CD4-positive, alpha-beta T cell treated with Interleukin-6 for 4 hours (primary cell): ENCODE measurements at regions not wholly inside any gene's neighbourhood (a gene's known extent, or its start where the extent isn't known, plus 50 kb on each side); places are given as distances from the start of the nearest gene placed in this dataset.
"Not testable (repeated sequence)": the region's sequence is repeated elsewhere in the genome, so short reads cannot be mapped to it uniquely, and the experiment has no call there.

Experiments
- DNase-seq: peaks from one replicate; pipeline ENCODE4 v3.0.0-alpha.2; 2020; ENCODE audit warnings: mixed read lengths

DNA sequence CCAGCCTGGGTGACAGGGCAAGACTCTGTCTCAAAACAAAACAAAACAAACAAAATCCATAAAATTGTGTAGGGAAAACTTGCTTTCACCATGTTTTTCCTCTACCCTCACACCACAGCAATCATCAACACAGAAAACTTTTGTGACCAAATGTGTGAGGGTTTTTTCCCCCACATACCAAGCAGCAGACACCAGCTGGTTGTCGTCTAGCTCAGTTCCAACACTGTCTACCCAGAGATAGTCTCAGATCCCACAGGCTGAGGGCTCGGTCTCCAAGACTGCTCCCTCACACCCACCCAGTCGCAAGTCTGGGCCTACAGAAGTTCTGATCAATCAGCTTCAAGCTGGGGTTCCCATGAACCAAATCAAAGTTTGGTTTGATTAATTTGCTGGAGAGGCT is 322.4 kb upstream of the MAGI2 start:
- no peak for DNase-seq

GRCh38 chr7:79774150-79774549 is 320.7 kb upstream of the MAGI2 start:
- no peak for DNase-seq

GRCh38 chr7:79770970-79771369 is 317.5 kb upstream of the MAGI2 start:
- no peak for DNase-seq

DNA sequence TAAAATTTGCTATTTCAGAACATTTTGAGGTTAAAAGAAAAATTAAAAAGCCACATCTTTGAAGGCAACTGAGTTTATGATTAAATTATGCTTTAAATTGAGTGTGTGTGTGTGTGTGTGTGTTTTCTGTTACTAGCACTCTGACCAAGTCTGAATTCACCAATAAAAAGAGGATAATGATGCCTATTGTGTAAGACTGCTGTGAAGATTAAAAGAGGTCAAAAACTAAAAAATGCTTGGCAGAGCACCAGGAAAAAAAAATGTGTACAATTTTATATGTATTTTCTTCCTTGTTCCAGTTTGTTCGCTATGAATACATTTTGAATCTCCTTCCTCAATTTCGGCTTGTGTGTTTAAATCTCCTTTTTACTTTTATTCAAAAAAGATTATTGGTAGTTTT is 316.6 kb upstream of the MAGI2 start:
- DNase-seq, result no peak

GRCh38 chr7:79767876-79768560 is 314.6 kb upstream of the MAGI2 start:
- DNase-seq, result not testable (repeated sequence)

DNA sequence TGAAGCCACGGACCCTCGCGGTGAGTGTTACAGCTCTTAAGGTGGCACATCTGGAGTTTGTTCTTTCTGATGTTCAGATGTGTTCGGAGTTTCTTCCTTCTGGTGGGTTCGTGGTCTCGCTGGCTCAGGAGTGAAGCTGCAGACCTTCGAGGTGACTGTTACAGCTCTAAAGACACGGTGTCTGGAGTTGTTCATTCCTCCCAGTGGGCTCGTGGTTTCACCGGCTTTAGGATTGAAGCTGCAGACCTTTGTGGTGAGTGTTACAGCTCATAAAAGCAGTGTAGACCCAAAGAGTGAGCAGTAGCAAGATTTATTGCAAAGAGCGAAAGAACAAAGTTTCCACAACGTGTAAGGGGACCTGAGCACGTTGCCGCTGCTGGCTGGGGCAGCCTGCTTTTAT is 313.7 kb upstream of the MAGI2 start:
- DNase-seq, result not testable (repeated sequence)

- no peak for DNase-seq
Measured at GRCh38 chr7:79761876-79762429, 308.5 kb upstream of the MAGI2 start.

DNA sequence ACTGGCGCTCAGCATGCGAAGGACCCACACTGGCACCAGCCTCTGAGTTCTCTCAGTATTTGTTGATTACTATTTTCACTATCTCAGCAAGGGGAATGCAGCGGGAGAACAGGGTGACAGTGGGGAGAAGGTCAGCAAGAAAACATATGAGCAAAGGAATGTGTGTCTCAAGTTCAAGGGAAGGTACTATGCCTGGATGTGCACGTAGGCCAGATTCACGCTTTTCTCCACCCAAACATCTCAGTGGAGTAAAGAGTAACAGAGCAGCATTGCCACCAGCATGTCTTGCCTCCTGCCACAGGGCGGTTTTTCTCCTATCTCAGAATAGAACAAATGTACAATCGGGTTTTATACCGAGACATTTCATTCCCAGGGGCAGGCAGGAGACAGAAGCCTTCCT is 297.5 kb upstream of the MAGI2 start:
- DNase-seq, result not testable (repeated sequence)

DNA sequence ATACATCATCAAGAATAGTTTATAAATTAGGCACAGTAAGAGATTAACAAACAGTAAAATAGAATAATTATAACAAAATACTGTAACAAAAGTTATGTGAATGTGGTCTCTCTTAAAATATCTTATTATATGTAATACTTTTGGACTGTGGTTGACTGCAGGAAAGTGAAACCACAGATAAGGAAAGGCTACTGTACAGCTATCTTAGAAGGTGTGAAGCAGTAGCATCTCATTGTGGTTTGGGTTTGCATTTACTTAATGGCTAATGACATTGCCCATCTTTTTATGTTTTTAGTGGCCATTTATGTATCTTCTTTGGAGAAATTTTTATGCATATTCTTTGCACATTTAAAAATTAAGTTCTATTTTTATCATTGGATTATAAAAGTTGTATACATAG is 296.4 kb upstream of the MAGI2 start:
- DNase-seq, result no peak

- DNase-seq, result no peak
Measured at GRCh38 chr7:79741684-79742083, 288.2 kb upstream of the MAGI2 start.

- DNase-seq, result no peak
Measured at GRCh38 chr7:79740076-79740475, 286.6 kb upstream of the MAGI2 start.

GRCh38 chr7:79739036-79739709 is 285.7 kb upstream of the MAGI2 start:
- DNase-seq, result not testable (repeated sequence)

- DNase-seq, result no peak
Measured at GRCh38 chr7:79736418-79736817, 283.0 kb upstream of the MAGI2 start.

GRCh38 chr7:79735012-79735411 is 281.5 kb upstream of the MAGI2 start:
- DNase-seq, result no peak

DNA sequence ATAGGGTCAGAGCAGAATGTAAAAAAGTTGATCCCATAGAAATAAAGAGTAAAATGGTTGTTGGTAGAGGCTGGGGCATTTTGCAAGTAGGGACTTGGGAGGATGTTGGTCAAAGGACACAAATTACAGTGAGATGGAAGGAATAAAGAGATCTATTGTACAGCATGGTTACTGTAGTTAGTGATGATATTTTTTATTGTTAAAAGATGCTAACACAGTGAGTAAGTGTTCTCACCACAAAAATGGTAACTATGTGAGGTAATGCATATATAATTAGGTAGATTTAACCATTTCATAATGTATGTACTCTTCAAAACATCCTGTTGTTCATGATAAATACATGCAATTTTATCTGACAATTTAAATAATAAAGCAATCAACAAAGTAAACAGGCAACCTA is 280.7 kb upstream of the MAGI2 start:
- no peak for DNase-seq

DNA sequence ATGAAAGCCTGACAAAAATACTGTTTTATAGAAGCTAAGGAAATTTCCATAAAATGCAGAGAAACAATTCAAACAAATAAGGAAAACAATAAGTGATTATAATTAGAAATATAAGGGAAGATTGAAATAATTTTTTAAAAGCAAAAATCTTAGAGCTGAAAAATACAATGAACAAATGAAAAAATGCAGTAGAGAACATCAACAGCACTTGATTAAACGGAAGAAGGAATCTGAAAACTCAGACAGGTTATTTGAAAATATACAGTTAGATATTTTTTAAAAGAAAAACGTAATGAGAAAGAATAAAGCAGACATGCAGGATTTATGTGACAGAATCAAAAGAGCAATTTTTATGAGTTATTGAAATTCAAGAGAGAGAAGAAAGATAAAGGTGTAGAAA is 279.1 kb upstream of the MAGI2 start:
- no peak for DNase-seq

DNA sequence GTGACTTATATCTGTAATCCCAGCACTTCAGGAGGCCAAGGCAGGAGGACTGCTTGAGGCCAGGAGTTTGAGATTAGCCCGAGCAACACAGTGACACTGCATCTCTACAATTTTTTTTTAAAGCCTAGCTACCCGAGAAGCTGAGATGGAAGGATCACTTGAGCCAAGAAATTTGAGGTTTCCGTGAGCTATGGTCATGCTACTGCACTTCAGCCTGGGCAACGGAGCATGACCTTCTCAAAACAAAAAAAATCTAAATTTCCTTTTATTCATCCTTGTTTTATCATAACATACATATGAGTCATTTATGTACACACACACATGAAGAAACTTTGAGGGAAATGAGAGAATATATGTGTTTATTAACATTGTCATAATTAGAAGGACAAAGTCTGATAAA is 277.5 kb upstream of the MAGI2 start:
- DNase-seq, result no peak

- no peak for DNase-seq
Measured at GRCh38 chr7:79723833-79724618, 270.6 kb upstream of the MAGI2 start.

- DNase-seq, result no peak
Measured at GRCh38 chr7:79722217-79722616, 268.8 kb upstream of the MAGI2 start.

DNA sequence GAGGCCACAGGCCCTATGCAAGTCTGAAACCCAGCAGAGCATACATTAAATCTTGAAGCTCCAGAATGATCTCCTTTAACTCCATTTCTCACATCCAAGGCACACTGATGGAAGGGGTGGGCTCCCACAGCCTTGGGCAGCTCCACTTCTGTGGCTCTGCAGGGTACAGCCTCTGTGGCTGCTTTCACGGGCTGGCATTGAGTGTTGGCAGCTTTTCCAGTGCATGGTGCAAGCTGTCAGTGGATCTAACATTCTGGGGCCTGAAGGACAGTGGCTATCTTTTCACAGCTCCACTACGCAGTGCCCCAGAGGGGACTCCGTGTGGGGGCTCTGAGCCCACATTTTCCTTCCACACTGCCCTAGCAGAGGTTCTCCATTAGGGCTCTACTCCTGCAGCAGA is 265.7 kb upstream of the MAGI2 start:
- no peak for DNase-seq

GRCh38 chr7:79716329-79716728 is 262.9 kb upstream of the MAGI2 start:
- DNase-seq, result no peak

- DNase-seq, result no peak
Measured at GRCh38 chr7:79714081-79714480, 260.6 kb upstream of the MAGI2 start.

DNA sequence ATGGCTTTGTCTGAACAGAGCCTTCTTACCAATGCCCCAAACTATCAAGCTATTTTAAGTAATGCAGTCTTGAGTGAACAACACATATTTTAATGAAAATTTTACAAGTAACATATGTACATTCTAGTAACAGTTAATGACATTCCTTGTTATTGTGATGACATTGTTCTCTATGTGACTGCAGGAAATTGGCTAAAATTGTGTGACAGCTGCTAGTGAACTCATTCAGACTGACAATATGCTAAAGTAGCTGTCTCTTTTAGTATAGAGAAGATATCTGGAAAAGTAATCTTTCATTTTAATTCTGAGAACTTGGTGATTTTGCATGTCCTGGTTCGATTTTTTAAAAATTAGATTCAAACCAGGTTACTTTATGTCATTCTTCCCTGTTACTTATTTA is 259.8 kb upstream of the MAGI2 start:
- DNase-seq, result no peak

DNA sequence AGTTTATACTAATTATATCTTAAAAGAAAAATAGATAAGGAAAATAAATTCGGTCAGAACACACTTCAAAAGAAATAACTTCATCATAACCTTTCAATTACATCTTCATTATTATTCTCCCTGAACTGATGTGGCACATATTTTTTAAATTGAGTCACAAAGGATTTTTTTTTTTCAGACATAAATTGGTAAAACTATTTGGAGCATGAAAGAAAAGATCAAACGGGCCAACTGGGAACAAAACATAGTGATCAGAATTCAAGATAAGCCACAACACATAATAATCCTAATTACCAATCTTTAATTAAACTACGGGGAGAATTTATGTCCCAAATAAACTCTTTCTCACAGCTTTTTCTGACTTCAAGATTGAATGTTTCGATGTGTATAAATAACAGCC is 258.2 kb upstream of the MAGI2 start:
- no peak for DNase-seq
